ENCODE measurements at regions not wholly inside any gene's neighbourhood (a gene's known extent, or its start where the extent isn't known, plus 50 kb on each side); places are given as distances from the start of the nearest gene placed in this dataset.

DNA sequence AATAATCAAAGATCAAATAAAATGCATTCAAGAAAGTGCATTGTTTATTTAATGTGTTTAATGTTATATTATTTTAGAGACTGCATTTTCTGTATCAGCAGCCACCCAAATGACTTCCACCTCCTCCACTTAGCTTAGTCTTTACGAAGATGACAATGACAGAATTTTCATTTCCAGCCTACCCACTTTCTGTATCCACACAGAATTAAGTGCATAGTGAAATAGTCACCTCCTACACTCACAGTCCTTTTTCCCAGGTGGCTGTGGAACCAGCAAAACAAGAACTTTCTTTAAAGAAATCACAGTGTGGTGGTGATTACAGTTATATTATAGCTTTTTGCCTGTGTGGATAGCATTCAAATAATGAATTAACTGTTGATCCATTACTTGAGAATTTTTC, 66.2 kb upstream of the KCNK1 start:
- no peak for TF ChIP-seq CTCF (IDR thresholded peaks at IDR 0.05; ENCODE audit: borderline replicate concordance, control extremely low read depth, extremely low read depth, insufficient read depth, missing control alignments)
- no peak for DNase-seq (ENCODE audit: low spot score)
- in situ Hi-C loops (cut with MboI; ENCODE audit: low sequenced_read_pairs, unreplicated experiment) = no loop called here

DNA sequence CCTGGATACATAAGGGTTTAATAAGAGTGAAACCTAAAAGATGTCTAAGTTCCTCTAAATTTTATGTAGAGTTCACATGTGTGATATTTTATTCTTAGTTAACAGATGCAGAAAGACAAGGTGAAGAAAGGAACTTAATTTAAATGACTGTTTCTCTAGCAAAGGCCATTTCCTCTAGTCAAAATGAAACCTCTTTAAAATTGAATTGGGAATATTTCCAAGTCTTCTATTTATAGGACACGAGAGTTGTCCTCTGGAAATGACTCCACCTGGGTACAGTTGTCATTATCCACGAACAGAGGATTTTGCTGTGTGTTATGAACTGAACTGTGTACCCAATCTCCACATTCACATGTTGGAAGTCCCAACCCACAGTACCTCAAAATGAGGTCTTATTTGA, 64.5 kb upstream of the KCNK1 start:
- TF ChIP-seq CTCF (IDR thresholded peaks at IDR 0.05; ENCODE audit: borderline replicate concordance, control extremely low read depth, extremely low read depth, insufficient read depth, missing control alignments) = no peak
- no peak for DNase-seq (ENCODE audit: low spot score)
- in situ Hi-C loops (cut with MboI; ENCODE audit: low sequenced_read_pairs, unreplicated experiment) = no loop called here

GRCh38 chr1:233549917-233550316, 64.0 kb upstream of the KCNK1 start:
- TF ChIP-seq CTCF (IDR thresholded peaks at IDR 0.05; ENCODE audit: borderline replicate concordance, control extremely low read depth, extremely low read depth, insufficient read depth, missing control alignments) = no peak
- in situ Hi-C loops (cut with MboI; ENCODE audit: low sequenced_read_pairs, unreplicated experiment) = no loop called here
- no peak for DNase-seq (ENCODE audit: low spot score)

DNA sequence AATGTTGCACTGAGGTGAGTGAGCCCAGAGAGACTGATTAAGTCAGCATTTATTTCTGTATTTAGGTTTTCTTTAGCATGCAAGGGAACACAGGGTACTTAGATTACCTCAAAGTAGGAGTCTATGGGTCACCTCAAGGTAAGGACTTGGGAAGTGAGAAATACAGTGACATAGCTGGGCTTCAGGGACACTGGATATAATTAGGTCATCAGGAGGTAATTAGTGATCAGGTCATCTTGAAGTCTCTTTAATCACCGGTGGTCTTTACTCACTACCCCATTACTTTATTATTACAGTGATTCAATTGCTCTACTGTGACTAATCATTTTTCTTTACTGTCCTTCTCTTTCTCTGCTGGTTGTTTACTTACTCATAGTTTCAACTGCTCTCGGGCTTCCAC, 59.9 kb upstream of the KCNK1 start:
- in situ Hi-C loops (cut with MboI; ENCODE audit: low sequenced_read_pairs, unreplicated experiment) = no loop called here

DNA sequence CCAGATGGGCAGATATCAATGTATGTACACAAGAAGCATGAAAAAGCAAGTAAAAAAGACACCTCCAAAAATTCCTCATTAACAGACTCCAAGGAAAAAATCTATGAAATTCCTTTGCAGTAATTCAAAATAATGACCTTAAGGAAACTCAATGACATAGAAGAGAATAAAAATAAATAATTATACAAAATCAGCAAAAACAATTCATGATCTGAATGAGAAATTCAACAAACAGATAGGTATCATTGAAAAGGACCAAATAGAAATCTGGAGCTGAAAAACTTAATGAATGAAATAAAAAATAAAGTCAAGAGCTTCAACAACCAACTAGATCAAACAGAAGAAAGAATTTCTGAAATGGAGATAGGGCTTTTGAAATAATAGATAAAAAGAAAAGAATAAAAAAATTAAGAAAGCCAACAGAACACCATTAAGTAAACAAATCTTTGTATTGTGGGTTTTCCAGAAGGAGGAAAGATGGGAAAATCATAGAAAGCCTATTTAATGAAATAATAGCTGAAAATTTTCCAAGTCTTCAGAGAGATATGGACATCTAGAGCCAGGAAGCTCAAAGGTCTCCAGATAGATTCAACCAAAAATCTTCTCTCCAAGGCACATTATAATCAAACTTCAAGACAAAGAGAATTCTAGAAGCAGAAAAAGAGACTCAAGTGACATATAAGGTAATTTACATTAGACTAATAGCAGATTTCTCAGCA, 52.0 kb upstream of the KCNK1 start:
- no peak for DNase-seq (ENCODE audit: low spot score)
- in situ Hi-C loops (cut with MboI; ENCODE audit: low sequenced_read_pairs, unreplicated experiment) = no loop called here
- no peak for TF ChIP-seq CTCF (IDR thresholded peaks at IDR 0.05; ENCODE audit: borderline replicate concordance, control extremely low read depth, extremely low read depth, insufficient read depth, missing control alignments)

More for the DNA sequence above, 59.9 kb upstream of the KCNK1 start:
- DNase-seq (ENCODE audit: low spot score) = no peak
- TF ChIP-seq CTCF (IDR thresholded peaks at IDR 0.05; ENCODE audit: borderline replicate concordance, control extremely low read depth, extremely low read depth, insufficient read depth, missing control alignments) = no peak

Data from GM13976 (cell line).